DMS79 treated with DMSO at 0.1 percent for 48 hours (cell line): ENCODE measurements at regions not wholly inside any gene's neighbourhood (a gene's known extent, or its start where the extent isn't known, plus 50 kb on each side); places are given as distances from the start of the nearest gene placed in this dataset.
"Not testable (repeated sequence)": the region's sequence is repeated elsewhere in the genome, so short reads cannot be mapped to it uniquely, and the experiment has no call there.

Experiments
- DNase-seq: peaks from one replicate; lab custom pipeline; 2025; lab: John Stamatoyannopoulos, UW

DNA sequence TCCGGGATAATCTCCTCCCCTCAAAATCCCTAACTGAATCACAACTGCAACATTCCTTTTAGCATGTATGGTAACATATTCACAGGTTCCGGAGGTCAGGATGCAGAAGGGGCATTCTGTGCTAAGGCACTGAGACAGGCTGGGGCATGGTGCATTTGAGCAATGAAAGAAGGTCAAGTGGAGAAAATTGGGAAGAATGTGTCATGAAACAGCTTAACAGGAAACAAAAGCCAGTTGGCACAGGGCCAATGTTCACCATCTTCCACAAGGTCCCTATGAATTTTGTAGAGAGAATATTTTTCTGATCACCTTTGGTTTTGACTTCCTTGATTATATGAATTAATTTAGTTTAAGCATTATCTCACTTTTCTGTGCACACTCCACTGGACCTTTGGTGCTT, 587.7 kb upstream of the NR2F2 start:
- DNase-seq: no peak

DNA sequence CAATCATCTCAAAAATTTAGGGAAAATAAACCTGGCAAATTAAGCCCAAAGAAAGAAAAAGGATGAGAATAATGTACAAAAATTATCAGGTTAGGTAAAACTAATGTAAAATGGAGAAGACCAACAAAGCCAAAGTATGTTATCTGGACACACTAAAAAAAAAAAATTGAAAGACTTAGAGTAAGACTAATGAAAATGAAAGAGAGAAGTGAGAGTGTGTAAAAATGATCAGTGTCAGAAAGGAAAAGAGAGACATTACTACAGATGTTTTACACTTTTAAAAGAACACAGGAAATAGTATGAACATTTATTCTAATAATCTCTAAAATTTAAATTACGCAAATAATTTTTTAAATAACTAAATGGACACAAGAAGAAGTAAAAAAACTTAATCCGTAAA, 573.3 kb upstream of the NR2F2 start:
- no peak for DNase-seq

DNA sequence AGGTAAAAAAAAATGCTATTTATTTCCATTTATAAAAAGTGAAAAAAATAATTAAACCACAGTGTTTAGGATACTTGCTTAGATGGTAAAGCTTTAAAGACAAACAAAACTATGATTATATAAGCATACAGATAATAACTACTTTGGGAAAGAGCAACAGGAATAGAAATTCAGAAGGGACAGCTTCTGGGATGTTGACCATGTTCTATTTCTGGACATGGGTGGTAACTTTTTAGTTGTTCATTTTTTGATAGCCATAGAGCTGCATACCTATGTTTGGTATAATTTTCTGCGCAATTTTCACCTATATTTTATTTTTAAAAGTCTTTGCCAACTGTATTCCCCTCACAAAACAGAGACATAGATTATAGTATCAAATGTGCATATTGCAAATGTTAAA, 572.0 kb upstream of the NR2F2 start:
- no peak for DNase-seq

GRCh38 chr15:95758851-95759250, 571.6 kb upstream of the NR2F2 start:
- DNase-seq: no peak

DNA sequence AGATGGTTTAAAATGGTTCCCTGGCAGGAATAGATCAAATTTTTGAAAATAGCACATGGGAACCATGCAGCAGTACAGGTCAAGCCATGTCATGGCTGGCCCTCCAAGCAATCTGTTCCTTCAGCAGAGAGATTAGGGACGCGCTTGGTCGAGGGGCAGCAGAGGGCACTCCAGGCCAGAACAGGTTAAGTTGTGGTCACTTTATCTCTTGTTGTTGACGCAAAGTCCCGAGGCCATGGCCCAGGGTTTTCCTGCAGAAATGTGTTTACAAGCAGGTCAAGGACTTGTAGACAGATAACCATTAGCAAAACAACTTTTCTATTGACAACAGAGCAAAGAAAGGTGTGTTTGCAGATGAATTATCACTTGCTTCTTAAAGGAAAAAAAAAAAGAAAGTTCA, 570.0 kb upstream of the NR2F2 start:
- no peak for DNase-seq

- DNase-seq: no peak
Measured at GRCh38 chr15:95761501-95762165, 568.9 kb upstream of the NR2F2 start.

DNA sequence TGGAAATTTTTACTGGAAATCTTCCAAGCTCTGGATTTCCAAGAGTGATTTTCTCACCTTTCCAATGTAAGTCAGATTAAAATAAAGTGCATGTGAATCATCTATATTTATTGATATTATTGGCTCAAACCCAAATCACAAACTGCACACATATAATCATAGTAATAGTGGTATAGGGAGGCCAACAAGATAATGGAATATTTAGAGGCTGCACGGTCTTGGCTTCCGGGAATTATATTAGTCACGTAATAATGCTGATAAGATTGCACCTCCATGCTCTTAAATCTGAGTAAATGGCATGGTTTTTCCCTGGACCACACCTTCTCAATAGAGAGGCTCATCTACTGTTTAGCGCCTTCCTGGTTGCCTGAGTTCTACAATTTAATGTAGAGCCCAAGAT, 567.1 kb upstream of the NR2F2 start:
- DNase-seq: no peak

GRCh38 chr15:95765161-95765560, 565.3 kb upstream of the NR2F2 start:
- DNase-seq: no peak

GRCh38 chr15:95770196-95770595, 560.3 kb upstream of the NR2F2 start:
- no peak for DNase-seq

- no peak for DNase-seq
Measured at GRCh38 chr15:95772982-95773381, 557.5 kb upstream of the NR2F2 start.

GRCh38 chr15:95784508-95784907, 546.0 kb upstream of the NR2F2 start:
- DNase-seq: no peak

- DNase-seq: not testable (repeated sequence)
Measured at GRCh38 chr15:95785276-95785675, 545.2 kb upstream of the NR2F2 start.

GRCh38 chr15:95793231-95793630, 537.3 kb upstream of the NR2F2 start:
- no peak for DNase-seq

GRCh38 chr15:95795386-95795785, 535.1 kb upstream of the NR2F2 start:
- no peak for DNase-seq

GRCh38 chr15:95799286-95800200, 531.0 kb upstream of the NR2F2 start:
- DNase-seq: no peak

GRCh38 chr15:95804484-95804883, 526.0 kb upstream of the NR2F2 start:
- DNase-seq: no peak

DNA sequence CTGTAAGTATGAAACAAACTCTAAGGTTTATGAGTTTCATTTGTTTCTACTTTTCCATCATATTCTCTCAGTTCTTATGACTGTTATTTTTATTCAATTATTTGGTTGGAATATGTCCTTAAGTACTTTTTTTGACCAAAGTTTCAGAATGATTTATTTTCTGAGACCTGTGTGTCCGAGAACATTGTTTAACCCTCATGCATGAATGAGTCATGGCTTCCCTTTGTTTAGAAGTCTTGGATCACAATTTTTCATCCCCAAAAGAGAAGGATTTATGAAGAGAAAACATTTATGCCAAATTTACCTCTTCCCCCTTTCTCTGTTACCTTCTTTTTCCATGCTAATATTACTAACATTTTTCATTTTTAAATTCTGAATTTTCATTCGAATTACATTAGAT, 518.0 kb upstream of the NR2F2 start:
- no peak for DNase-seq

DNA sequence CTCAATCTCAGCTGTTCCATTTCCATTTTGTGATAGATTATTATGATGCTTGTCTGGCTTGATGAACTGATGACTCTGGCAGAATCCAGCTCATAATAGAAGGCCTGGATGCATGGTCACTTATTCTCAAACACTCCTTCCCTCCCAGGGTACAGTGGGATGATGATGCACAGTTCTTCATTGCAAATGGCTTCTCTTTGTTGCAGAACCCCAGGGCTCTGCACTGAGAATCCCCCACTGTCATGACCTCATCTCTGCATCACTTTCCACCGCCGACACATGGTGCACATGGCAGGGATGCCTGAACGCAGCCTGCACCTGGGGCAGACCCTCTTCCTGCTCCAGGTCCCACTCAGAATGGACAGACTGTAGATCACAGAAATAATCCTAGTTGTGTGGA, 515.6 kb upstream of the NR2F2 start:
- no peak for DNase-seq

GRCh38 chr15:95816591-95816990, 513.9 kb upstream of the NR2F2 start:
- DNase-seq: no peak

DNA sequence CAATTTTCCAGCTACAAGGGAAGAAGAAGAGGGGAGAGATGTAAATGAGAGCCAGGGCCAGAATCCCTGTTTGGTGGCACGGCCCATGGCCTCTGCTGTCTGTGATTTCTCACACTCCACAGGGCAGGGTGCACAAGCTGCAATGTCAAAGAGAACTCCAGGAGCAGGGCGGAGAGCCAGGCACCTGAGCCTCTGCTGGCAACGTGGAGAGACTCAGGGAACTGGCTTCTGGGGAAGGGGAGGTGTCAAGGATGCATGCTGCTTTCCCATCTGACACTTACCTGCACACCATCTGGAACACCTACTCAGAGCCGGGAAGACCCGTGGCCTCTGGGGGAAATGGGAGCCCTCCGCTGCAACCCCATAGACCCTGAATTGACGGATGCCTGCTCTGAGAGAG, 507.5 kb upstream of the NR2F2 start:
- DNase-seq: no peak

GRCh38 chr15:95825208-95825607, 505.3 kb upstream of the NR2F2 start:
- DNase-seq: no peak

DNA sequence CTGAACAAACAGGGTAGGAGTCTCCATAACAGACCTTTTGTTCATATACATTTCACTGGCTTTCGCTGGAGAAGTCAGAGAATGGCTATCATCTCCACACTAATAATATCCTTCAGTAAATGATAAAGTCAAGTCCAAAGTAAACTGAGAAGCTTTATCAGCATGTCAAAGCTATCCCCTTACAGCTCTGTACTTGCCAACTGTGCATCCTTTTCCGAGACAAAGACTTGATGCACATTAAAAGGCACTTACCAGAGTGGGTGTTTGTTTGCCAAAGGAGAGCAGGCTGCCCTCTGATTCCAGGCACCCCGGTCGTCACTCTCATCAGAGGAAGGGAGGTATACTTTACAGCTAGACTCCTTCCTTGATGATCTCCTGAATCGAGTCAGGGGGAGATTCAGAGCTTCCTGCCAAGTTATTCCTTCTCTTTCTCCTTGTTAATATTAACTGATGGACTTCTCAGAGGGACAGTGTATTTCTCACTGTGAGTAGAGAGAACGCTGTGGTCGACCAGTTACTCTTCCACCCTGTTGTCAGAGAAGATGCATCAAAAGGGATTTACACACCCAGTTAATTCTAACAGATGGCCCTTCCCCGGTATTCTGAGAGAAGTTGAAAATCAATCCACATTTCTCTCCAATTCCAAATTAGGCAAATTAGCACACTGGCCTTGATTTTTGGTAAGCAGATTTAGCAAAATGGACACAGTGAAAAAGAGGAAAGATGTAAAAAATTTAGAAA, 504.7 kb upstream of the NR2F2 start:
- no peak for DNase-seq
